ENCODE measurements at regions not wholly inside any gene's neighbourhood (a gene's known extent, or its start where the extent isn't known, plus 50 kb on each side); places are given as distances from the start of the nearest gene placed in this dataset.

DNA sequence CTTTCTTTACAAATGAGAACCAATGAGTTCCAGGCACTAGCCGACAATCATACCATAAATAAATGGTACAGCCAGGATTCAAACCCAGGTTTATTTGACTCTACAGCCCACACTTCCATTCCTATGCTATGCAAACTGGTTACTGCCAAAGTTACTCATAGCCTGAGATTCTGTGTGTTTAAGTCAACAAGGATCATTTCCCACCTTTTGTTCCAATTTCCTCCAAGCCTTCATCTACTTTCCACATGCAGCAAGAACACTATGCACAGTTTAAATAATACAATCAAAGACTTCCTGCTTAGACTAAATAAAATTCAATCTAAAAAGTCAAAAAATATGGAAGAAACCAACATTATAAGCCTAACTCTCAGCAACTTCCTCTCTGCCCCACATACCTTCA, 59.2 kb upstream of the KLF12 start:
- no peak for DNase-seq (ENCODE audit: low spot score)

- peak; percentile 22 for DNase-seq (ENCODE audit: low spot score)
Measured at GRCh38 chr13:74191410-74191809, 57.2 kb upstream of the KLF12 start.

DNA sequence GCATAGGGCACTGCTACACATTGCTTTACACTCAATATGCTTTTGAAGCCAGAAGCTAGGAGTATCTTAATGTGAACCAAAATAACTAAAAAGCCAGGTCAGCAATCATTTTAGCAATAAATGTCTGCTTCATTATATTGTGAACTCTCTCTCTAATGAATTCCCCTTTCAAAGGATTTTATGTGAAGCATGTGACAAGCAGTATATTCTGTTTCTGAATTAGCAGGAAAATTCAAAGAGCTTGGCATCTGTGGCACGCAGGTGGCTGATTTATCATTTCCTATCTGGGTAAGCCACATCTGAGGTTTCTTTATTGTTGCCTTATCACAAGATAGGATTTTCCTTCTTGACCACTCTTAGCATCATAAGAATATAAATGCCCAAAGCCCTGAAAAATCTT, 56.8 kb upstream of the KLF12 start:
- peak; percentile 18 for DNase-seq (ENCODE audit: low spot score)

DNA sequence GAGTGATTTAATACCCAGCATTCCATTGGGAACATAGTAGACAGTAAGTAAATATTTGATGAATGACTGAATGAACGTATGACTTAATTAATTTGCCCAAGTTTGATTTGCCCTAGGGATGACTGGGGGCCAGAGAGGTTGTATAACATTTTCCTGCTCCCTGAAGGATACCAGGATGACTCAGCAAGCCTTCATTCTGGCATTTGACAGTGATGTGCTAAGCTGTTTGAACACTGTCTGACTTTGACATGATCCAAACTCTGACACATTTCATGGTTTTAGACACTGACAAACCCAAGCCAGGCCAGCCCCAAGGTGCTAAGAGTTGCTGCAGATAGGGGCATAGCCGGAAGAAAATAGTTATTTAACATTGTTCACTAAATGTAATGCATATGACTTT, 53.4 kb upstream of the KLF12 start:
- DNase-seq (ENCODE audit: low spot score) = no peak

DNA sequence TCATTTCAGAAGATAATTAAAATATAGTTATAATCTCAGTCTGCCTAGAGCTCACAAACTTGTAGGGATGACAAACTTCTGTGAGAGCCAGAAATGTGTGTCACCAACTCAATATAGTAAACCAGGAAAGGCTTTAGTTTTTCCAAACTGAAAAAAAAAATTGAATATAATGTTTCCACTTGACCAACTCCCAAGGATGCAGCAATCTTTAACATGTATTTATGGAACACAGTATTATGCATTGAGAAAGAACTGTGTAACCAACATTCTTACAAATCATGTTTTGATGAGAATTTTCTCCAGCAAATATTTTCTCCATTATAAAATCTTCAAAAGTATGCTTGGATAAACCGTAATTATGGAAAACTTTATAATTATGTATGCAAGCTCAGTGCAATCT, 50.1 kb upstream of the KLF12 start:
- DNase-seq (ENCODE audit: low spot score) = no peak
